ENCODE measurements at regions not wholly inside any gene's neighbourhood (a gene's known extent, or its start where the extent isn't known, plus 50 kb on each side); places are given as distances from the start of the nearest gene placed in this dataset.

DNA sequence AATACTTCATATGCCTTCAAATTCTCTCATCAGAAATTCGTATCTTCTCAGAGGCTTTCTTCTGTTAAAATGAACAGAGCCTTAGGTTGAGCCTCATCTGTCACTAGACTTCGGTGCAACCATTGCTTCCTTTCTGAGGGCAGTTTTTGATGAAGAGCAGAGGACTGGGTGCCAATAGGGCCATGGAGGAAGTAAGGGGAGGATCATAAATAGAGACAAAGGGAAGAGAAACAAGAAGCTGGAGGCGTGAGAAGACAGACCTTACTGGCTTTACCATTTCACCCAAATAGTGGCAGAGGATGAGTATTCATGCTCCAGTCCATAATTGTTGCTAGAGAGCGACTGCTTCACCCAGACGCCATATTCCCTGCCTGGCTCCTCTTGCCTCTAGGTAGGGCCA lies 215.6 kb upstream of the PKDCC start:
- no peak for DNase-seq
- Histone ChIP-seq H3K27ac (replicated peaks) (no peak overlapping the region), H3K9me3 (replicated peaks) (no peaks in the 10 kb centered on the region), H3K36me3 (no peaks in the 10 kb centered on the region), H3K27me3 (ENCODE audit: low read depth) (peaks cover 44% of the 10 kb centered on the region), H3K4me1 (no peaks in the 10 kb centered on the region), H3K4me3 (no peak overlapping the region)
- TF ChIP-seq, protein P1, sequence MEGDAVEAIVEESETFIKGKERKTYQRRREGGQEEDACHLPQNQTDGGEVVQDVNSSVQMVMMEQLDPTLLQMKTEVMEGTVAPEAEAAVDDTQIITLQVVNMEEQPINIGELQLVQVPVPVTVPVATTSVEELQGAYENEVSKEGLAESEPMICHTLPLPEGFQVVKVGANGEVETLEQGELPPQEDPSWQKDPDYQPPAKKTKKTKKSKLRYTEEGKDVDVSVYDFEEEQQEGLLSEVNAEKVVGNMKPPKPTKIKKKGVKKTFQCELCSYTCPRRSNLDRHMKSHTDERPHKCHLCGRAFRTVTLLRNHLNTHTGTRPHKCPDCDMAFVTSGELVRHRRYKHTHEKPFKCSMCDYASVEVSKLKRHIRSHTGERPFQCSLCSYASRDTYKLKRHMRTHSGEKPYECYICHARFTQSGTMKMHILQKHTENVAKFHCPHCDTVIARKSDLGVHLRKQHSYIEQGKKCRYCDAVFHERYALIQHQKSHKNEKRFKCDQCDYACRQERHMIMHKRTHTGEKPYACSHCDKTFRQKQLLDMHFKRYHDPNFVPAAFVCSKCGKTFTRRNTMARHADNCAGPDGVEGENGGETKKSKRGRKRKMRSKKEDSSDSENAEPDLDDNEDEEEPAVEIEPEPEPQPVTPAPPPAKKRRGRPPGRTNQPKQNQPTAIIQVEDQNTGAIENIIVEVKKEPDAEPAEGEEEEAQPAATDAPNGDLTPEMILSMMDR (IDR thresholded peaks at IDR 0.05; ENCODE audit: borderline replicate concordance) = no peak
- intact Hi-C loops (cut with micrococcal nuclease) = no loop called here

DNA sequence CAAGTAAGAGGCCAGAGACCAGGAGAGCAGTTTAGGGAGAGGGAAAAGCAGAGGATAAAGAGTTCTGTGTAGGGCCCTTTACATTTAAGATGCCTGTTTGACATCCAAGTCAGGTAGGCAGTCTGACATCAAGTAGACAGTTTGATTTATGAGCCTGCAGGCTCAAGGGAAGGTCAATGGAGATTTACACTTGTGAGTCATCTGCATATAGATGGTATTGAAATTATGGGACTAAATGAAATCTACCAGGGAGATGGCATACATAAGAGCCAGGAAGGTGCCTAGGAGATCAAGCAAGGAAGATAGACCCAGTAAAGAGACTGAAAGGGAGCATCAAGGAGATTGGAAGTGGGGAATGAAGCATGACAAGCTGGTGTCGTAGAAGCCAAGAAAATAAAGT lies 212.4 kb upstream of the PKDCC start:
- H3K36me3 ChIP-seq = no peaks in the 10 kb centered on the region
- no peak overlapping the region for H3K27ac ChIP-seq (replicated peaks)
- intact Hi-C loops (cut with micrococcal nuclease) = no loop called here
- H3K4me3 ChIP-seq = no peak overlapping the region
- no peak for DNase-seq
- TF ChIP-seq, protein P1 (IDR thresholded peaks at IDR 0.05; ENCODE audit: borderline replicate concordance) = no peak
- peaks cover 23% of the 10 kb centered on the region for H3K27me3 ChIP-seq (ENCODE audit: low read depth)
- H3K4me1 ChIP-seq = peaks cover 2% of the 10 kb centered on the region
- no peaks in the 10 kb centered on the region for H3K9me3 ChIP-seq (replicated peaks)

DNA sequence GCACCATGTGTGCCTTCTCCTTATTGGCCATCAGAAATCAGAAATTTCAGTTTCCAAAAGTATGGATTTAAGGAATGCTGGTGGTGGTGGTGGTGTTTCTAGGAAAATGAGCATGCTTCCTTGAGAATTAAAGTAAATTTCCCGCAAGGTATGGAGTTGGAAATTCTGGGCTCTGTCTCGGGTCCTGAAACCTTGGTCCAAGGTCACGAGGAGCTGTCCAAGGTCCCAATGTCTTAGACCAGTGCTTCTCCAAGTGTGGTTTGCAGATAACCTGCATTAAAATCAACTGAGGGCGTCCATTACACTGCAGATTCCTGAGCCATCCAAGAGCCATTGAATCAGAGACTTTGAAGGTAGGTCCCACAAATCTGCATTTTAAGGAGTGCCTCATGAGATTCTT lies 210.9 kb upstream of the PKDCC start:
- Histone ChIP-seq H3K27ac (replicated peaks) (no peak overlapping the region), H3K4me1 (peaks cover 13% of the 10 kb centered on the region), H3K36me3 (no peaks in the 10 kb centered on the region), H3K9me3 (replicated peaks) (no peaks in the 10 kb centered on the region), H3K4me3 (no peak overlapping the region), H3K27me3 (ENCODE audit: low read depth) (peaks cover 21% of the 10 kb centered on the region)
- TF ChIP-seq, protein P1 (IDR thresholded peaks at IDR 0.05; ENCODE audit: borderline replicate concordance) = no peak
- intact Hi-C loops (cut with micrococcal nuclease) = no loop called here
- DNase-seq = no peak

DNA sequence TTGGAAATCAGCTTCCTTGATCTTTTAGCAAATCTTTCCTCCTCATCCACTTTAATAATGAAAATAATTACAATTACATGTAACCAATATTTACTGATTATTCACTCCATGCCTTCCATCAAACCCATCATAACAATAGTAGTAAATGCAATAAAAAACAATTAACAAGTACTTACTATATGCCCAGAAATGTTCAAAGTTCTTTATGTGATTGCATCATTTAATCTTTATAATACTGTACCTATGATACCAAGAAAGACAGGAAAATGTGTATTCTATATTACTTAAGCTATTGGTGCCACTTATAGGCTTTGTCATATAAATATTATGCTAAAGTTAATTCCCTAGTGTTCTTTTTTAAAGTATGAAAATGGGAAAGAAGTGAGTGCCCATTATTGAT lies 210.2 kb upstream of the PKDCC start:
- no peak overlapping the region for H3K4me3 ChIP-seq
- H3K9me3 ChIP-seq (replicated peaks) = no peaks in the 10 kb centered on the region
- no peak for DNase-seq
- TF ChIP-seq, protein P1 (IDR thresholded peaks at IDR 0.05; ENCODE audit: borderline replicate concordance) = no peak
- H3K4me1 ChIP-seq = peaks cover 13% of the 10 kb centered on the region
- peaks cover 21% of the 10 kb centered on the region for H3K27me3 ChIP-seq (ENCODE audit: low read depth)
- intact Hi-C loops (cut with micrococcal nuclease) = no loop called here
- H3K27ac ChIP-seq (replicated peaks) = no peak overlapping the region
- H3K36me3 ChIP-seq = no peaks in the 10 kb centered on the region

DNA sequence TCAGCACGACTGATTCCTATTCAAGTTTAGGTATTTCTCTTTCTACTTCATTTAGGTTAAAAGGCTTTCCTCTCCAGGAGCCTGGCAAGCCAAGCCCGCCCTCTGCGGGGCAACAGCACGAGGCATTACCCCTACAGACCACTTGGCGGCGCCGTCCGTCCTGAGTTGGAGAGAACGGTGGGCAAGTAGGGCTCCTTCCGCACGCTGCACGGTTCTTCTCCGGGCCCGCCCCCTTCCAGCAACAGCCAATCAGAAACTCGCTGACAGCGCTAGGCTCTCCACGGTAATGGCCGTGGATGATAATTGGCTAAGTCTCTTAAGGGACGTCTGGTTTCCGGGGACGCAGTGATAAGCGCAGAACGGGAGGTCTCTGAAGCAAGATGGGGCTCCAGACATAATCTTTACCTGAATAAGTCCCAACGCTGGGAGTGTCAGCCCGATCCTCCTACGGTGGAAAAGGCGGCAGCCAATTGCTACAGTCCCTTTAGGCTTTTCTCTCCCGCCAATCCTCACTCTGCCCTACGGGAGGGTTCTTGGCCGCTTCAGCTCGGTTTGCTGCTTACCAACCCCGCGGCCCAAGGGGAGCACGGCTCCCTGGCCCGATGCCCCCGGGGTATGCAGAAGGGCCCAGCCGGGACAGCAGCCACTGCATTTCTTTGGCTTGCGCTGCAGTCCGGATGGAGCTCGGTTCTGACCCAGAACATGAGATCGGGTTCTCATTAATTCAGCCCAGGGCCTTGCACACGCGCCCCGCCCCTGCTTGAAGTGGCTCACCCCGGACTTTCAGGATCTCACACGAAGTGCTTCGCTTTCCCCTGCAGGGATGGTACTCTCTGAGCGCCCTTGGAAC lies 206.9 kb upstream of the PKDCC start:
- TF ChIP-seq, protein P1 (IDR thresholded peaks at IDR 0.05; ENCODE audit: borderline replicate concordance) = peak; percentile 93
- Histone ChIP-seq H3K4me3 (peak overlapping the region; percentile 78), H3K9me3 (replicated peaks) (no peaks in the 10 kb centered on the region), H3K36me3 (no peaks in the 10 kb centered on the region), H3K4me1 (peaks cover 13% of the 10 kb centered on the region), H3K27ac (replicated peaks) (peak overlapping the region; percentile 79), H3K27me3 (ENCODE audit: low read depth) (peaks cover 10% of the 10 kb centered on the region)
- peak; percentile 95 for DNase-seq
- intact Hi-C loops (cut with micrococcal nuclease) = no loop called here

Measured in left ventricle myocardium inferior (tissue), 1 donor.